NCI-H748 (cell line): ENCODE measurements at regions not wholly inside any gene's neighbourhood (a gene's known extent, or its start where the extent isn't known, plus 50 kb on each side); places are given as distances from the start of the nearest gene placed in this dataset.

Experiments
- DNase-seq: peaks from one replicate; lab custom pipeline; 2025; ENCODE audit not compliant: unreplicated experiment; lab: John Stamatoyannopoulos, UW

DNA sequence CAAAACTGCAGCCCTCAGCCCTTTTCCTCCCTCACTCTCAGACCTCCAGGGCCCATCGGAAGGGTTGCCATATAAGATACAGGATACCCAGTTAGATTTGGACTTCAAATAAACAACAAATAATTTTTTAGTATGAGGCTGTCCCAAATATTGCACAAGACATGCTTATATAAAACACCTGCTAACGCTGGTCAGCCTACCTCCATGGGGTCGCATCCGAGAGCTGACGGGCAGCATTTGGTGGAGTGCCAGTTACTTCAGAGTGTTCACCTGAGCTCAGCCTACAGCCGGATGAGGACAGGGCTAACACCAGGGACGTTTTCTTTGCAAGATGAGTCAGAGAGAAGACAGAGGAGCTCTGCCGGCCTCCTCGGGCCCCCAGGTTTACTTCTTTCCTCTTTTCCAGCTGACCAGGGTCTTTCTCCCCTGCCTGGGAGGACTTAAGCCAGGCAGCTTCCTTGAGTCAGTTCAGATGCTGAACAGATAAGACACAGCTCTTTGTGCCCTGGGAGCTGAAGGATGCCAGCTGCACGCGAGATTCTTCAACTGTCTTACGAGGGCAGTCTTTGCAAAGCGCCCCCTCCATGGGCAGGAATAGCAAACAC lies 141.2 kb upstream of the KCNG1 start:
- DNase-seq, result no peak

DNA sequence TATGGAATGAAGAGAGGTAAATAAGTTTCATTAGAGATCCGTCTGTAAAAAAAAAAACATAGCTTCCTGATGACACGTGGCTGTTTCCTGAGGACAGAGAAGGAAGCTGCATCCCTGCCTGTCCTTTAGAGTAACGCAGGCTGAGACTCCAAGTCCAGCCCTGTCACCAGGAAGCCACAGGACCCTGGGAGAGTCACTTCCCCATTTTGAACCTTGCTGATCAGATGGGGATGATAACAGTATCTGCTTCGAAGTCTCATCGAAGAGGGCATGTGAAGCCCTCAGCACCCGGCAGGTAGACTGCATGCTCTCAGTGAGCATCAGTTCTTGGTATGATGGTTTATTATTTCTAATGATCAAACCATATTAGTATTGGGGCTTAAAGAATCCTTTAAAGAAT lies 139.1 kb upstream of the KCNG1 start:
- no peak for DNase-seq

DNA sequence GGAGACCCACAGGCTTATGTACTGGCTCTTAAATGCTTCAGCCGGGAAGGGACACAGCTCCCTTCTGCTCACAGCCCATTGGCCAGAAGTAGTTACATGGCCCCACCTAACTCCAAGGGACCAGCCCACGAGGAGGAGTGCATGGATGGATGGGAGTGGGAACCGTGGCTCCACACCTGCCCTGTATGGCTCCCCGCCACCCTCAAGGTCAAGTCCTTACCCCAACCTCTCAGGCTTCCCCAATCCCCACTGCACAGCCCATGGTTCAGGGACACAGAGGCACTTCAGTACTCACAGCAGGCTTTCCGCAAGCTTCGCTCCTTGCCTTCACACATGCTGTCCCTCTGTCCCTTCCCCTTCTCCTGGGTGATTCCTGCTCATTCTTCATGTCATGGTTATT lies 137.9 kb upstream of the KCNG1 start:
- no peak for DNase-seq

DNA sequence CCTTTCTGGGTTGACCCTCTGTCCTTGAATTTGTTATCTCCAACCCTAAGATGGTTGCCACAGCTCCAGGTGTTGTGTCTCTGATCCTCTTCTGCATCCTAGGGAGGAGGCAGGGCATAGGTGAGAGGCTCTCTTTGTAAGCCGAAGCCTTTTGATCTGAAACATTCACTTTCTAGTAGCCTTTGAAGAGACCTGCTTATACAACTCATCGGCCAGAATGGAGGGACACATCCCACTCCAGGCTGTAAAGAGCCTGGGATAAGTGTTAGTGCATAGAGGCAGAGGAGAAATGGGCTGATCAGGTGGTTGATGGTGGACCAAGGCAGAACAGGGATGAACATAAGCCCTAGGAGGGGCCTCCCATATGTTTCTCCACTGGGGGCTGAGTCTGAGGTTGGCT lies 137.1 kb upstream of the KCNG1 start:
- DNase-seq, result no peak

DNA sequence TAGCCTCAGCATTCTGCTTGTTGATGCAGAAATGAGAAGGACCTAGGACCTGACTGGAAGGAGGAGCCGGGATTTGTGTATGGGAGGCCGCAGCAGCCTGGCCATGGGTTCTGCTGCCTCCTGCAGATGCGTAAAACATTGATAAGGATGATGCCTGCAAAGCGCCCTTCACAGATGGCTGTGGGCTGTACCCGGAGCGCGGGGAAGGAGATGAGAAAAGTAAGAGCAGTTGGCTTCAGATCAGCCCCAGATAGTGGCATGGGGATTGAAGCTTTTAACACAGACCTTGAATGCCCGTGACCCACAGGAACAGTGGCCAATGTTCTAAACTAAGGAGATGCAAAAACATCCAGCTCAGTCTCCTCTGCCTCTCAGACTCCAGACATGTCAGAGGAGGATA lies 136.4 kb upstream of the KCNG1 start:
- DNase-seq, result no peak

DNA sequence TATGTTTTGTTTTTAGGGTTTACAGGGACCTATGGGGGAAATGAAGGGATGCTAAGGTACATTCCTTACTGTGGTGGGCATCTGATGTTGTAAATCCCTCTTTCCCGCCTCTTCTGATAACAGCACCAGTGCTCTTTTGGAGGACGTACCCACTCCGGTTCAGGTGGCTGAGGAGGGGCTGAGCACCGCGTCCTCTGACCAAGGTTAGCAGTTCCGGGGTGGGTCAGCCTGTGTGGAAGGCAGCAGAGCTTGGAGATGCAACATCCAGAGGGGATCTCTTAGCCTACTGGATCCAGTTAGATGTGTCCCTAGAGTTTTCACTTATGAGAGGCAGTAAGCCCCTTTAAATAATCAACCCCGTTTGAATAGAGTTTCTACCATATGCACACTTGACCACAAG lies 135.3 kb upstream of the KCNG1 start:
- DNase-seq, result no peak

DNA sequence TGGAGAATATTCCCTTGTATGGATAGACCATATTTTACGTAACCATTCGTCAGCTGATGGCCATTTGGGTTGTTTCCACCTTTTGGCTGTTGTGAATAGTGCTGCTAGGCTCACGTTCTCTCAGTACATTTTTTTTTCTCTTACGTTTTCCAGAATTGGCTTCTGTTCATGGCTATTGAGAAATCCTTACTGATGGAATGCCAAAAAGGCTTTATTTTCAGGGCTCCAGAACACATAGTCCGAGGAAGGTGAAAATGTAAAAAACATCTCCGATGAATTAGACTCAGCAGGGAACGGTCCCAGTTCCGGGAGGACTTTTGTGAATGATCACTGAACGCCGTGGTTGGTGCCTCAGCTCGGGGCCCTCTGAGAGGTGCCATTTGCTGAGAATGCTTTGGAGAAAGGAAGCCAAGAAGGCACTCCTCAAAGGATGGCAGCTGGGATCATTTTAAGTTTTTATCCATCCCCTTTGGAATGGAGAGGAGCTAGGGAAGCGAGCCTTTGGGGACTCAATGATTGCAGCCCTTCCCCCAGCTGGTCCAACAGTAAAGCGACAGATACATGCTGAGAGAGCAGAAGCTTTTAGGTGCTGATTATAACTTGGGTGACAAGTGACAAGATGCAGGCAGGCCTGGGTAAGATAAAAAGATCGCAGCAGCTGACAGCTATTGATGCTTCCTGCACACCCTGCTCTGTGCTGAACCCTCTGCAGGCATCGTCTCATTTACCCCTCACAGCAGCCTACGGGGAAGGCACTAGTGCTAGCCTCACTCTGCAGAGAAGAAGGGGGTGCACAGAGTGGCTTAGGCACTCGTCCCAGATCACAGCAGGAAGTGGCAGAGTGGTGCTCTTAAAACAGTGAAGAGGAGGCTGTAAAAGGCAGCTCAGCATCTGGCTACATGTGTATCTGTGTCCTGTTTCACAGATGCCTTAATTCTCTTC lies 133.4 kb upstream of the KCNG1 start:
- peak; percentile 8 for DNase-seq

DNA sequence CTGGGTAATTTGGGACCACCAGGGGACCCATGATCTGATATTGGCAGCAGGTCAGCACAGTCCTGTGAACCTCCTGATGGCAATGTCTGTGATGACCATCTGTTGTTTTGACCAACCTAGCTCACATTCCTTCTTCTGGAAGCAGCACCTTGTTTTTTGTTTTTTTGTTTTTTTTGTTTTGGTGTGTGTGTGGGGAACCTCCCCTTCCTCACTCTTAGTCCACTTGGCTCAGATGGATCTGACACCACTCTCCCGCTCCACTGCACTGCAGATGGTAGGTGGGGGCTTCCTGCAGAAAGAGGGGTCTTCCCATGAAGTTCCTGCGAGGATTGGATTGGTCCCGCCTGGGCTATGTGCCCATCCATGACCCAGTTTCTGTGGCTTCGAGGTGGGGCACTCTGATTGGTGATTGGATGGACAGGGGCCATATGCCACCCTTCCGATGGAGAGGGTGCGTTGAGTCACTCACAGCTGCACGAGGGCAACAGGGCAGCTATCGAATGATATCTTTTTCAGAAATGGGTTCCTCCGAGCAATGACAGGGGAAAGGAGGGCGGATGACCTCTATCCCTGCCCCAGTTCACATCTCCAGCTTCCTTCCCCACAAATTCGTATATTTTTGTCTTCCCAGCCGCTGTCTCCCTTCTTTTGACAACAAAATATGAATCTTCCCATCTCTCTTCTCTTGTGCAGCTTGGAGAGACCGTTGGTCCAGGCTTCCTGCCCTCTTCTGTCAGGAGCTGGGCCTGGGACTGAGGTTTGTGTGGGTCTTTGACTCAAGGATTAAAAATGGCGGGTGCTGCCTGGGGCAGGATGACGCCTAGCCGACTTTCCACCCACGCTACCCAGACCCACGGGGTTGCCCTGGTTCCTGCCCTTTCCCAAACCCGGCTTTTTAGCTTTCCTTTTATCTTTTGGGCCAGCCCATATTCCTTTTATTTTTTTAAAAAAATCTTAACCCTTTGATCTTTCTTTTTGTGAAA lies 132.1 kb upstream of the KCNG1 start:
- DNase-seq, result no peak

DNA sequence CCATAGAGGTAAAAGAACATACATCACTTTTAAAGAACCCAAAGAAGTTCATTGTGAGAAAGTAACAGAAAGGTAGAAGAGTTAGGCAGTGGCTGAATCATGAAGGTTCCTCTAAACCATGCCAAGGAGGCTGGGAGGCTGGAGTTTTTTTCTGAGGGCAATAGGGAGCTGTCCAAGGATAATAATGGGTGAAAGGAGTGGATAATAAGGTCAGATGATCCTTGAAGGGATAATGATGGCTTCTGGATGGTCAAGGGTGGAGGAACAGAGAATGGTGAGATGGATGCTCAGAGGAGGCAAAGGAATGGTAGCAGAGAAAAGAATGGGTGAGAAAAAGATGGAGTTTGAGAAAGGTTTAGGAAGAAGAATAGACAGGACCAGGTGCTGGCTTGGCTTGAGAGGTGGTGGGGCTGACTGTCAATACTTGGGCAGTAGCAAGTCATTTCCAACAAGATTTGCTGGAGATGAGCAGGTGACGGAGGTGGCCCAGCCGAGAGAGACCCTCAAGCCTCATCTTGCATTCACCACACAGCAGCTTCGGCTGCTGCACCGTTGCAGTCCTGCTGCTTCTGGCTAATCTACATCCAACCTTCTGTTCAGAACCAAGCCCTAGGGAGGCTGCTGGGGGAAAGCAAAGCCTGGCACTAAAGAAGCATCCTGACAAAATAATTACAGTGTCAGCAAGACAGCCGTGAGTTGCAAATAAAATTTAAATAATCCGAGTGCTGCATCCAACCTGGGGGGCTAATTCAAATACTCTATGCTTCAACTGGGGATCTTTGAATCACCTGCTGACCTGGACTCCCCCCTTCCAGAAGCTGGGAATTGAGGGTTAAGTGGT lies 131.2 kb upstream of the KCNG1 start:
- no peak for DNase-seq

DNA sequence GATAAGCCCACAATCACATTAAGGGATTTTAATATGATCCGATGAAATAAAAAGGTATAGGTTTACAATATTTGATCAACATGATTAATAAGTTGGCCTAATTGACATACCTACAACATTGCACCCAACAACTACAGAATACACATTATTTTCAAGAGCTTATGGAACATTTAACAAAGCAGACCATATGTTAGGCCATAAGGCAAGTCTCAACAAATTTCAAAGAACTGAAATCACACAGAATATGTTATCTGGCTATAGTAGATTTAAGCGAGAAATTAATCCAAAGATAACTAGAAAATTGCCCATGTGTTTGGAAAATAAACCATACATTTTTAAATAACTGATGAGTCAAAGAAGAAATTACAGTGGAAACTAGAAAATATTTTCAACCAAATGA lies 126.0 kb upstream of the KCNG1 start:
- DNase-seq, result no peak

DNA sequence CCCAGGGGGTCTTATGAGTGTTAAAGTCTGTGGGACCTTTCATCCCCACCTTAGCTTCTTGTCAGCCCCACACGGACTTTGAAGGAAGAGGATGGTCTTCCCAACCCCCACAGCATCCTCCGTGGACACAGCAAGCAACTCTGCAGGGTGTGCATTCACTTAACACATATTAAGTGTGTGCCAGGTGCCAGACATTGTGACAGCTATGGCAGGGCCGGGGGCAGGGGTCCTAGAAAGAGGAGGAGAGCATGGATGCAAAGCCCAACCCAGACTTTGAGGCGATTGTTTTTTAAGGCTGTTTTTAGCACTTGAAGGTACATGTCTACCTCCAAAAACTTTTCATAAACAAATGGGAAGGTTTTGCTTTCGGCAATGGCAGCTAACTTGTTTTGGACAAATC lies 121.6 kb upstream of the KCNG1 start:
- DNase-seq, result no peak

DNA sequence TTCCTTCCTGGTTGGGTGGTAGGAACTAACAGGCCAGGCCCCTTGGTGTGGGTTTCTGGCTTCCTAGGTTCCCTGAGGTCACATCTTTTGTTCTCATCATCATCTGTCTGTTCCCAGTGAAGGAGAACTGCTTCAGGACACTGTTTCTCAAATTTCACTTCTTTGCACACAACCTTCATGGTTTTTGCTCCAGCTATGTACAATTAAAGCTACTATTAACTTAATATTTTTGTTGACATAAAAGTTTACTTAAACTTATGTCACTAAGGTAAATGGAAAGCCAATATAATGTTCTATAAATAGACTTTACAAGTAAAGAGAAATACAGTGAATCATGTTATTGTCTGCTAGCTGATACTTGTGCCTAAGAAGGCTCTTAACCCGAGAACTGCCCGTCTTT lies 120.7 kb upstream of the KCNG1 start:
- DNase-seq, result no peak

DNA sequence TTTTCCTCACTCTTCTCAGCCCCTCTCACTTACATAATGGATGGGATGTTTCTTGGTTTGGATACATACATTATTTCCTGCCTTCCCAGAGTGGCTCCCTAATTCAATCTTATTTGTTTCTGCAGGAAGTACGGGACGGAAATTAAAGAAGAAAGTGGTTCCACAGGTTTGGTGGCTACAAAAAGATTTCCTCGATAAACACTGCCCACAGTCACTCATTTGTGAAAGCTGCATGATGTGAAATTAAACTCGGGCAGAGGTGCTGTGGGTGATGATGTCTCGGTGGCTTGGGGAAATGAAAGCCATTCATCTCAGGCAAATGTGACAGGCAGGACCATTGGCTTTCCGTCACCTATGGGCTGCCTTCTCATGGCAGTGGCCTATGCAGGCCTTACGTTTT lies 119.5 kb upstream of the KCNG1 start:
- peak; percentile 3 for DNase-seq

DNA sequence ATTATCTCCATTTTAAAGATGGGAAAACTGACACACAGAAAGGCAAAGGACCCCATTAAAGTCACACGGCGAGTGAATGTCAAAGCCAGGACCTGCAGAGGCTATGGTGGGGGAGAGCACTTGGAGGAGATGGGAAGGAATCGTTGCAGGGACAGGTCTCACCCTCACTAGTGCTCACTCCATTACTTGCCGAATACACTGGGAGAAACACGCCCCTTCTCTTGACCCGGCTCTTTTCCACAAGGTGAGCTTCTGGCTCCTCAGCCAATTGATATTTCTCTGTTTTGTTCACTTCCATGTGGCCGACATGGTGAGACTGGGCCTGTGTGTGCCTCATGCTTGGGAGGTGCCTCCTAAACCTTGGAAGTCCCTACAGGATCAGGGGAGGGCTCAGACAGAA lies 117.8 kb upstream of the KCNG1 start:
- DNase-seq, result no peak

DNA sequence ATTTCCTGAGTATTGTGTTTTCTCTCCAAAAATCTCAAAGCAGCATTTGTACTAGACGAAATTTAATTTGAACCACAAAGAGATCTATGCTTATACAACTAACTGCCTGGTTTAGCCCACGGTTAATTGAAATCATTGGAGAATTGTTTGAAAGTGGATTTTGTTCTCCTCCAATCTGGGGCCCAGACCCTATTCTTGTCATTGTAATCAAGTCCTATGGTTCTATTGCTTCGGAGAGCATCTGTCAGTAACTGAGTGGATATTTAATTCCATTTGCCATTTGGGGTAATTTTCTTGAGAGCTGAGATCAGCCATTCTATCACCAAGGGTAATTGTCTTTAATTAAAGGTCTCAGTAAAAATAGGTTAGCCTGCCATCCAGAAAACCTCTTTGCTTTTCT lies 117.0 kb upstream of the KCNG1 start:
- peak; percentile 56 for DNase-seq

DNA sequence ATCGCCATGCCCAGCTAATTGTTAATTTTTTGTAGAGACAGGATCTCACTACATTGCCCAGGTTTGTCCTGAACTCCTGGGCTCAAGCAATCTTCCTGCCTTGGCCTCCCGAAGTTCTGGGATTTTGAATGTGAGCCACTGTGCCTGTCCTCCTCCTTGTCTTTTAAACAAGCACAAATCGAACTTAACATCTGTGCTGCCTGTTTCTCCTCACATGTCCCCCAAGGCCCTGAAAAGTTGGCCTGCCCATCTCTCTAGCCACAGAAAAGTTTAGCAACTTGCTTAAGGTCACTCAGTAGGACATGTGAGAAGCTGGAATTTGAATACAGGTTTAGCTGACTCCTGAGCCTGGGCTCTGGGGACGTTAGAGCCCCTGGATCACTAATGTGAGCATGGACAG lies 115.7 kb upstream of the KCNG1 start:
- no peak for DNase-seq

DNA sequence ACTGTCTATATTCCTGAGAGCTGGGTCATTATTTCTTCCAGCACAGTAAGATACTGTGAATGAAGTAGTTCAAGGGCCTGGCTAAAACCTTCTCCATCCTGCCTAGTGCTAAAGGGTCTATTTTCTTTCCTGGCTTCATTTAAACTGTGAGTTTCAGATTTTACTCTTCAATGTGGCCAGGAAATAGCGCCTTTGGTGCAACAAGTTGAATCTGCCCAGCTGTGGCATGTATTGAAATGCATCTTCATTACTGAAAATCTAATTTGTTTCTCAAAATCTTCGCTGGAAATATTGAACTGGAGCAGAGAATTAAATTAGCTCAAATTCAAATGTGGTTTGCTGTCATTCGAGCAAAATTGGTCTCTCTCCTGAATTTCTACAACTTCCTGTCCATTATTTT lies 114.6 kb upstream of the KCNG1 start:
- no peak for DNase-seq

DNA sequence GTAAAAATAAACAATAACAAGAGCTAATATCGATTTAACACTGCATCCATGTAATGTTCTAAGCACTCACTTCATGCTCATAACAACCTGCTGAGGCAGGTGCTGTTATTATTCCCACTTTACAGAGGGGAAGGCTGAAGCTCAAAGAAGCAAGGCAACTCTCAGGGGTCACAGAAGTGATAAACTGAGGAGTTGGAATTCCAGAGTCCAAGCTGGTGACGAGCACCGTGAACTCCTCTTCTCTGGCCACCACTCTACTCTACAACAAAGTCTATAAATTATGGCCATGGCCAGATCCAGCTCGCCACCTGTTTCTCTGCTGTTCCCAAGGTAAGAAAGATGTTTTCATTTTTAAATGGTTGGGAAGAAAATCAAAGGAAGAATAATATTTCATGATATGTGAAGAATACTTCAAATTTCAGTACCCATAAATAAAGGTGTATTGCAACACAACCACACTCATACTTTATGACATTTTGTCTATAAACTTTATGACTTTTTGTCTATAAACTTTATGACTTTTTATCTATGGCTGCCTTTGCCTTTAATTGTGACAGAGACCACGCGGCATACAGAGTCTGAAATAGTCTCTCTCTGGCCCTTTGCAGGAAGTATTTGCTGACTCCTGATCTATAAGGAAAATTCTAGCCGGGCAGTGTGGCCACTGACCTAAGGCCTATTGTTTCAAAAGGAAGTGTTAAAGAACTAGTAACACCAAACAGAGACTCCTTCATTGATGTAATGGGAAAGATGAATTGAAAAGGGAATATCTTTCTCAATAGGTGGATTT lies 113.2 kb upstream of the KCNG1 start:
- DNase-seq, result no peak

DNA sequence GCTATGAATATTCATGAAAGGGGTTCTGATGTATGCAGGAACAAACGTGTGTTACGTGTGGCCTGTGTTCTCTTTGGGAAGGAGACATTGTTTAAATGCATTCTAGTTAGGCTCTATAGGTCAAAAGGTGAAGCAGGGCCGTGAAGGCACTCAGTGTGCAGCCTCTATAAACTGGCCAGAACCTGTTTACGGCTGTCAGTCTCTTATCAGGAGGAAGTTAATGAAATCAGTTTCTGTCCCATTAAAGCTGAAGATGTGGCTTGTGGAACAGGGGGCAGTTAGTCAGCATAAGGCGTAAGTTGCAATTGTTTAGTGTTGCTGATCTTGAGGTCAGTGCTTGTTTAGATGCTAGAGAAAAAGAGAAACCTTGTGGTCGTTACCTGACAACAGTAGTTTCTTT lies 111.5 kb upstream of the KCNG1 start:
- DNase-seq, result no peak

DNA sequence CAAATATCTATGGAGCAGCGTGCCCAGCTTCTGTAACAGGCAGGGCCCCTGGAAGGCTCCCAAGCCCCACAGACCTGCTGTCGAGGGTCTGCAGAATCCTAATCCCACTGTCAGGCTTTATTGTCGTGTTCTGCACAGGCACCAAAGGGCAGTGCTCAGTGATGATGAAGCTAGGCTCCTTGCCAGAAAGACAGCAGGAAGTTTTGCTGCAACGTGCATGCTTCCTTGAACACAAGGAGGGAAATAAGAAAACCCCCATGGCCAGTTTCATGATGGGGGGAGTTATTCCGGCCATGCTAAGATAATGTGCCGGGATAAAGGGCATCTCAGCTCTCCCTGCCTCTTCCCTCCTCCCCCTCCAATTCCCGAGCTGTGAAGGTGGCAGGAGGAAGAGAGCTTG lies 109.4 kb upstream of the KCNG1 start:
- no peak for DNase-seq
